22Rv1 (cell line): ENCODE measurements at regions not wholly inside any gene's neighbourhood (a gene's known extent, or its start where the extent isn't known, plus 50 kb on each side); places are given as distances from the start of the nearest gene placed in this dataset.

ENCODE experiments used
- H3K27ac ChIP-seq: fragments of 450-650 bp; 2 replicates; pipeline ENCODE4 v1.5.1; 2017
- CTCF ChIP-seq: fragments of 450-650 bp; IDR thresholded peaks from 2 replicates; pipeline ENCODE4 v1.5.1; 2017; ENCODE audit warnings: mild to moderate bottlenecking
- ZFX ChIP-seq: fragments of 450-650 bp; IDR thresholded peaks from 2 replicates; pipeline ENCODE4 v1.6.1; 2017; ENCODE audit warnings: antibody characterized with exemption, borderline replicate concordance

- TF ChIP-seq CTCF: no peak
- no peak for TF ChIP-seq ZFX
- H3K27ac ChIP-seq: no peak overlapping the region
Observed at GRCh38 chr2:56754066-56754615, 570.4 kb downstream of the CCDC85A start.

GRCh38 chr2:56754627-56755026 lies 570.8 kb downstream of the CCDC85A start:
- no peak for TF ChIP-seq CTCF
- TF ChIP-seq ZFX: no peak
- no peak overlapping the region for H3K27ac ChIP-seq

GRCh38 chr2:56757884-56758545 lies 574.2 kb downstream of the CCDC85A start:
- TF ChIP-seq ZFX: no peak
- H3K27ac ChIP-seq: no peak overlapping the region

- TF ChIP-seq ZFX (no peak), CTCF (no peak)
- no peak overlapping the region for H3K27ac ChIP-seq
Observed at GRCh38 chr2:56763683-56764082, 579.9 kb downstream of the CCDC85A start.

- no peak for TF ChIP-seq ZFX
- H3K27ac ChIP-seq: no peak overlapping the region
Observed at GRCh38 chr2:56768973-56769372, 585.2 kb downstream of the CCDC85A start.

GRCh38 chr2:56770490-56770889 lies 586.7 kb downstream of the CCDC85A start:
- no peak overlapping the region for H3K27ac ChIP-seq
- TF ChIP-seq ZFX (no peak), CTCF (no peak)

GRCh38 chr2:56784046-56784445 lies 600.3 kb downstream of the CCDC85A start:
- TF ChIP-seq CTCF (no peak), ZFX (no peak)
- H3K27ac ChIP-seq: no peak overlapping the region

- no peak for TF ChIP-seq ZFX
- no peak for TF ChIP-seq CTCF
Observed at GRCh38 chr2:56801214-56801613, 617.4 kb downstream of the CCDC85A start.

More at GRCh38 chr2:56801214-56801613, 617.4 kb downstream of the CCDC85A start:
- H3K27ac ChIP-seq: no peak overlapping the region
